Lung (tissue), 11 donors: ENCODE measurements at regions not wholly inside any gene's neighbourhood (a gene's known extent, or its start where the extent isn't known, plus 50 kb on each side); places are given as distances from the start of the nearest gene placed in this dataset.

Experiments
- ATAC-seq: fragments of 200-7000 bp; cut with Tn5 transposase; one replicate; pipeline ENCODE4 v1.9.1; 2020; ENCODE audit warnings: moderate number of reproducible peaks; ENCODE audit not compliant: insufficient read depth, low FRiP score
- DNase-seq, 3 donors: peaks; one replicate each; pipeline ENCODE4 v3.0.0-alpha.2; 2013 to 2017
- H3K27ac ChIP-seq, 2 donors: one replicate each; pipeline ENCODE4 v1.5.1; 2013; ENCODE audit warnings: mild to moderate bottlenecking in 2 of 2, moderate library complexity in 2 of 2, control low read depth in 1 of 2, inconsistent platforms in 1 of 2, low read depth in 1 of 2, low read length in 1 of 2
- H3K27me3 ChIP-seq, 3 donors: one replicate each; pipeline ENCODE4 v1.5.1; 2013; ENCODE audit warnings: low read length in 2 of 3; ENCODE audit not compliant: control insufficient read depth in 3 of 3, insufficient read depth in 3 of 3
- H3K36me3 ChIP-seq, 4 donors: one replicate each; pipeline ENCODE4 v1.5.1; 2013; ENCODE audit warnings: low read length in 4 of 4, mild to moderate bottlenecking in 1 of 4, moderate library complexity in 1 of 4; ENCODE audit not compliant: control insufficient read depth in 4 of 4, insufficient read depth in 4 of 4
- H3K4me1 ChIP-seq, 5 donors: one replicate each; pipeline ENCODE4 v1.5.1; 2013; ENCODE audit warnings: low read length in 5 of 5, mild to moderate bottlenecking in 2 of 5, moderate library complexity in 1 of 5; ENCODE audit not compliant: control insufficient read depth in 5 of 5, insufficient read depth in 5 of 5
- H3K4me3 ChIP-seq: one replicate; pipeline ENCODE4 v1.5.1; 2013; ENCODE audit warnings: mild to moderate bottlenecking, control low read depth, moderate library complexity
- H3K9ac ChIP-seq, 2 donors: one replicate each; pipeline ENCODE4 v1.5.1; 2013; ENCODE audit warnings: low read length in 2 of 2, control low read depth in 1 of 2; ENCODE audit not compliant: insufficient read depth in 1 of 2
- H3K9me3 ChIP-seq, 4 donors: one replicate each; pipeline ENCODE4 v1.5.1; 2013; ENCODE audit warnings: low read length in 3 of 4, mild to moderate bottlenecking in 1 of 4, moderate library complexity in 1 of 4; ENCODE audit not compliant: control insufficient read depth in 4 of 4, insufficient read depth in 3 of 4
- WGBS, 2 donors: extraction: QIAGEN DNeasy Blood & Tissue Kit; methylation state at CpG; one replicate each; pipeline ENCODE4 v1.1.7; 2013; 5-methylcytosine and 5-hydroxymethylcytosine counted together
- TF ChIP-seq, protein P1 (sequence below): IDR thresholded peaks from 2 replicates; pipeline ENCODE4 v1.5.1; 2012; ENCODE audit warnings: mild to moderate bottlenecking; ENCODE audit errors: control extremely low read depth, extremely low read depth
- donor health status: control.
- donor health status: control.
- donor health status: Bipolar disorder and iron deficiency.
- donor health status: healthy.
- donor health status: DM: yes; HTN: yes; CAD: no.

DNA sequence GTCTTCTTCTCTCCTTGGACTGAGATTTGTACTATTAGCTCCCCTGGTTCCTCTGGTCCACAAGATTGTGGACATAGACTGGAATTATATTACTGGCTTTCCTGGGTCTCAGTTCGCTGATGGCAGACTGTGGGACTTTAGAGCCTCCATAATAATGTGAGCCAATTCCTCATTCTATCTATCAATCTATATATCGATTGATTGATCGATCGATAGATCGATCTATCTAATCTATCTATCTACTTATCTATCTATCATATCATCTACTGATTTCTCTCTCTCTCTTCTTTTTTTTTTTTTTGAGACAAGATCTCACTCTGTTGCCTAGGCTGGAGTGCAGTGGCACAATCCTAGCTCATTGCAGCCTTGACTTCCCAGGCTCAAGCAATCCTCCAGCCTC lies 51.5 kb upstream of the DDR1 start:
- Histone ChIP-seq H3K4me1 (peaks cover 0 to 19% (median 8%) of the 10 kb centered on the region in 5 donors), H3K36me3 (no peaks in the 10 kb centered on the region), H3K9me3 (no peaks in the 10 kb centered on the region), H3K9ac (no peak overlapping the region), H3K4me3 (no peak overlapping the region), H3K27ac (no peak overlapping the region), H3K27me3 (no peaks in the 10 kb centered on the region)
- ATAC-seq, result no peak
- no peak for DNase-seq
- WGBS, 2 donors, result 99 to 100% methylated on average over 5 of the region's 5 CpGs
- TF ChIP-seq, protein P1, sequence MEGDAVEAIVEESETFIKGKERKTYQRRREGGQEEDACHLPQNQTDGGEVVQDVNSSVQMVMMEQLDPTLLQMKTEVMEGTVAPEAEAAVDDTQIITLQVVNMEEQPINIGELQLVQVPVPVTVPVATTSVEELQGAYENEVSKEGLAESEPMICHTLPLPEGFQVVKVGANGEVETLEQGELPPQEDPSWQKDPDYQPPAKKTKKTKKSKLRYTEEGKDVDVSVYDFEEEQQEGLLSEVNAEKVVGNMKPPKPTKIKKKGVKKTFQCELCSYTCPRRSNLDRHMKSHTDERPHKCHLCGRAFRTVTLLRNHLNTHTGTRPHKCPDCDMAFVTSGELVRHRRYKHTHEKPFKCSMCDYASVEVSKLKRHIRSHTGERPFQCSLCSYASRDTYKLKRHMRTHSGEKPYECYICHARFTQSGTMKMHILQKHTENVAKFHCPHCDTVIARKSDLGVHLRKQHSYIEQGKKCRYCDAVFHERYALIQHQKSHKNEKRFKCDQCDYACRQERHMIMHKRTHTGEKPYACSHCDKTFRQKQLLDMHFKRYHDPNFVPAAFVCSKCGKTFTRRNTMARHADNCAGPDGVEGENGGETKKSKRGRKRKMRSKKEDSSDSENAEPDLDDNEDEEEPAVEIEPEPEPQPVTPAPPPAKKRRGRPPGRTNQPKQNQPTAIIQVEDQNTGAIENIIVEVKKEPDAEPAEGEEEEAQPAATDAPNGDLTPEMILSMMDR, result no peak

DNA sequence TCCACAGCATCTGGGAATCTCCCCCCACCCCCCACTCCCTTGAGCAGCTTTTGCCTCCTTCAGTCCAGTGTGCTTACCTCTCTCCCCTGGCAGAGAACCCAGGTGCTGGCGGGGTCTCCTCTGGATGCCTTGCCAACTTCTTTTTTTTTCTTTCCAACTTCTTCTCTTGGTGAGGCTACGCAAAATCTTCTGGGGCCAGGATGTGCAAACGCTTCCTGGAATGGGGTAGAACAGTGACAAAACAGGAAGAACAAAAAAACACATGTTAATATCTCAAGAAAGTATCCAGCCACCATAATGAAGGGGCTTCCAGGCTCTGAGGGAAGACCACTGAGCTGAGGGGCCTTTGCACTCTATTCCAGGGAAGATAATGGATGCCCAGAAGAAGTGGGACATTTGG lies 53.9 kb upstream of the DDR1 start:
- Histone ChIP-seq H3K9ac (no peak overlapping the region), H3K4me1 (peaks cover 0 to 8% (median 2%) of the 10 kb centered on the region in 5 donors), H3K27me3 (no peaks in the 10 kb centered on the region), H3K27ac (no peak overlapping the region), H3K4me3 (no peak overlapping the region), H3K9me3 (no peaks in the 10 kb centered on the region), H3K36me3 (no peaks in the 10 kb centered on the region)
- ATAC-seq (no peak), DNase-seq (no peak)
- WGBS, 2 donors, result 12 to 32% methylated on average over 3 of the region's 3 CpGs
- TF ChIP-seq, protein P1, result no peak

DNA sequence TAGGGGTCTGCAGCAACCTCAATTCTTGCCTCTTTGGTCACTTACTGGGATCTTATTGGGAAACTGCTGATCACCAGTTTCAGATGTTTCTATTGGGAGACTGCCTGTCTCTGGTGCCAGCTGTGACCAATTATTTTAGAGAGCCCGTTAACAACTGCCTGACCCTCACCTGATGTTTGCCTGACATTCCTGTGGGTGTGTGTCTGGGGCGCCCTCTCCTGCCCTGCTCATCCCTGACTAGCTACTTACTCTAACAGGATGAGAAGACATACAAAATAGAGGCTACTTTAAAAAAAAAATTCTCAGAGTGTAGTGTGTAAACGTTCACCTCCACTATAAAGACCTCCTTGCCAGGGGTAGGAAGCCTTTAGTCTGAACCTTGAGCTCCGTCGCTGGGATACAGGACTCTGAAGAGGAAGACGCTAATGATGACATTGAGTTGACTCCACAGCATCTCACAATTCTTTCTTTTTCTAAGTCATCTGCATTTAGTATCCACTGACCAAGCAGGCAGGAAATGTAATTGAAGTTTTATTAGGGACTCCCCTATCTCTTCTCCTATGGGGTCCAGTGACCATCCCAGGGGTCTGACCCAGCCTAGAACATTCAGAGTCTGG lies 54.6 kb upstream of the DDR1 start:
- ATAC-seq (no peak), DNase-seq (no peak)
- 49 to 77% methylated on average over 6 of the region's 6 CpGs for WGBS, 2 donors
- Histone ChIP-seq H3K27ac (no peak overlapping the region), H3K27me3 (no peaks in the 10 kb centered on the region), H3K9me3 (no peaks in the 10 kb centered on the region), H3K4me3 (no peak overlapping the region), H3K9ac (no peak overlapping the region), H3K4me1 (peaks cover 0 to 8% (median 2%) of the 10 kb centered on the region in 5 donors), H3K36me3 (no peaks in the 10 kb centered on the region)
- TF ChIP-seq, protein P1, result no peak

DNA sequence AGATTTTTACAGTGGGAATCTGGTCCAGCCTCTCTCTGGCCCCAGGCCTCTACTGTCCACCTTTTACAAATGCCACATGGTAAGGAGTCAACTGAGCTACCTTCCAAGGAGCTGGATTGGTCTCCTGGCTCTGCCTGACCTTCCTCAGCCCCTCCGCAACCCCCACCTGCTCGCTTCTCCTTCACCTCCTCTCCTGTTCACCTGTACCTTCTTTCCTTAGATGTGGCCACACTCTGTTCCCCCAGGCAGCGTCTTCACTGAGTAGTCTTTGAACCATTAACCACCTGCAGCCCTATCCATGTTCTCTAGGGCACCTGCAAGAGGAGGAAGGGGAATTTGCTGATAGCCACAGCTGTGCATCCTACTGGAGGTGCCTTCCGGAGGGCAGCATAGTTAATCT lies 55.3 kb upstream of the DDR1 start:
- Histone ChIP-seq H3K9me3 (no peaks in the 10 kb centered on the region), H3K4me3 (no peak overlapping the region), H3K27me3 (no peaks in the 10 kb centered on the region), H3K27ac (peak overlapping the region; percentile 11 to 21), H3K36me3 (no peaks in the 10 kb centered on the region), H3K9ac (no peak overlapping the region), H3K4me1 (peaks cover 0 to 8% (median 2%) of the 10 kb centered on the region in 5 donors)
- WGBS, 2 donors, result 91 to 94% methylated on average over 4 of the region's 4 CpGs
- TF ChIP-seq, protein P1, result no peak
- DNase-seq (no peak), ATAC-seq (no peak)
